T-helper 2 cell treated with Interferon-gamma antibody and Interleukin-4, amounts not matched to agents 100 ng/mL and 5 ng/mL, for 36 hours (primary cell): ENCODE measurements at regions not wholly inside any gene's neighbourhood (a gene's known extent, or its start where the extent isn't known, plus 50 kb on each side); places are given as distances from the start of the nearest gene placed in this dataset.
"Not testable (repeated sequence)": the region's sequence is repeated elsewhere in the genome, so short reads cannot be mapped to it uniquely, and the experiment has no call there.

Source experiments
- intact Hi-C: fragments of 100-400 bp; cut with micrococcal nuclease; formaldehyde crosslinking; loops from one replicate; pipeline ENCODE4 v1.15.1; 2023

DNA sequence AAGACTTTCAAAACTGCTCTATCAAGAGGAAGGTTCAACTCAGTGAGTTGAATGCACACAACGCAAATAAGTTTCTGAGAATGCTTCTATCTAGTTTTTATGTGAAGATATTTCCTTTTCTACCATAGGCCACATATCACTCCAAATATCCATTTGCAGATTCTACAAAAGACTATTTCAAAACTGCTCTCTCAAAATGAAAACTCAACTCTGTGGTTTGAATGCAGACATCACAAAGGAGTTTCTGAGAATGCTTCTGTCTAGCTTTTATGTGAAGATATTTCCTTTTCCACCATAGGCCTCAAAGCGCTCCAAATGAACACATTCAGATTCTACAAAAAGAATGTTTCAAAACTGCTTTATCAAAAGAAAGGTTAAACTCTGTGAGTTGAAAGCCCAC, 1093.1 kb upstream of the DEFB115 start:
- intact Hi-C loops = not testable (repeated sequence)

DNA sequence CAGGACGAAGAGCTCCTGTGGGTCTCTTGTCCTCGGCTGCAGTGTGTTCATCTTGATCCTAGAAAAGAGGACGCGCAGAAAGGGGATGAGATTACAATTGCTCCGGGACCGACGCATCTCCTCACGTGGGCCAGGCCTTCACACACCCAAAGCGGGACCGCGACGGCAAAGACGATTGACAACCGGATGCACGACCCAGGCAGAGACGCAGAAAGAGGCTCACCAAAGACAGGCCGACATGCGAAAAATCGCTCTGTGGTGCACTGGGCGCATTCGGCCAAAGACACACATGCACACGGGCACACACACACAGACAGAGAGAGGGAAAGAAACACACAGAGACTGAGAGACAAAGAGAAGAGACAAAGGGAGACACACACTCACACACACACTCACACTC, 1089.9 kb upstream of the DEFB115 start:
- intact Hi-C loops = no loop called here

DNA sequence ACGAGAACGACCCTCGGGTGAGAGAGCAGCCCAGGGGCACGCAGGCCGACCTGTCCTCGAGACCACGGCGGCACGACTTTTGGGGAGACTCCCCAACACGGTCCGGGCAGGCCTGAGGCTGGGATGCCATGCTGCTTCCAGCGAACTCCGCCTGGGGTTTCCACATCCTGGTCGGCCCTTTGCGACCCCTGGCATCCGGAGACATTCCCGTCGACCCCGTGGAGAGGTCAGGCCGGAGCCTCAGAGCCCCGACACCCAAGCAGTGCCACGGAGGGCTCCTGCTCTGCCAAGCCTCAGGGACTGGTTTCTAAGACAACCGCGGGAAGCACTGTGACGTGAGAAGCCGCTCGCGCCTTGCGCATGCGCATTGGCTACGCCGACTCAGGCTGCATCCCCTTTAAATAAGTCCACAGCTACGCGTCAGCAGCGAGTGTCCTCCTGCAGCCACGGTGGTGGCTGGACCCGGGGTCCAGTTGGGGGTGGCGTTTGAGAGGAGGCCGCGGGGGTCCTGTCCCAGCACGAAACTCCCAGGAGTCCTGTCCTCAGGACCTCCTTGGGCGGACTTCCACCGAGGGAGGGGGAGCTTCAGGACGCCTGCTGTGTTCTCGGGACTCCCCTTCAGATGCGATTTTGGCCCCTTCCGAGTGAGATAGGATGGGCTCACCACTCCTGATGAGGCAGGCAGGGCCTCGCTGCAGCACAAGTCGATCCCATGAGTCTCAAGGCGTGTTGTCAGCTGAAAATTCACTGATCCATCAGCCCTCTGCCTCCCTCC, 1089.3 kb upstream of the DEFB115 start:
- intact Hi-C loops = no loop called here

DNA sequence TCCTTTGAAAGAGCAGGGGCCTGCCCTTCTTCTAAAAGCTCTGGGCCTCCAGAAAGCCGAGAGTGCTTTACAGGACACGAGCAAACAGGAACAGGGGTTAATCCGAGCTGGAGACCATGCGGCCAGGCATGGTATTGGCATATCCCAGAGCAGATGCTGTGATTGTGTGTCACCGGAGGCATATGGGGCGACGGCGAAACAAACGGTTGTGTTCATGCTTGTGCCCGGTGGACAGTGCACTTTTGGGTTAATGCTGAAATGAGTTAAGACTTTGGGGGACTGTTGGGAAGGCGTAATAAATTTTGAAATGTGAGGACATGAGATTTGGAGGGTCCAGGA, 1088.7 kb upstream of the DEFB115 start:
- intact Hi-C loops = no loop called here

DNA sequence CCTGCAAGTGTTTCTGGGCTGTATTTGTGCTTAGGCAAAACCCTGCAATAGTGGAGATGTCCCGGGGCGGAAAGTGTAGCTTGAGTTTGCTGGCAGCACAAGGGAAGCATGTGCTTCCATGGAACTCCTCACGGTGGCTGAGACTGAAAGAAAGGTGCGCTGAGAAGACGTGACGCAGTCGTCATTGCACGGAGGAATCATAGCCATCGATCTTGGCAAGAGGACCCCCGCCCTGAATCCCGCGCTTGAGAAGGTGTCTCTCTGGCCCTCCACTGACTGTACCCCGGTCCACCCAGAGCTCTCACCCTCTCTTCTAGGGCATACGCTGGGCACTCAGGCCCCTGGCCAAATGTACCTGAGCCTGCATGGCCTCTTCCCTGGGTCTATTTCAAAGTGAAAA, 1081.8 kb upstream of the DEFB115 start:
- intact Hi-C loops = no loop called here

DNA sequence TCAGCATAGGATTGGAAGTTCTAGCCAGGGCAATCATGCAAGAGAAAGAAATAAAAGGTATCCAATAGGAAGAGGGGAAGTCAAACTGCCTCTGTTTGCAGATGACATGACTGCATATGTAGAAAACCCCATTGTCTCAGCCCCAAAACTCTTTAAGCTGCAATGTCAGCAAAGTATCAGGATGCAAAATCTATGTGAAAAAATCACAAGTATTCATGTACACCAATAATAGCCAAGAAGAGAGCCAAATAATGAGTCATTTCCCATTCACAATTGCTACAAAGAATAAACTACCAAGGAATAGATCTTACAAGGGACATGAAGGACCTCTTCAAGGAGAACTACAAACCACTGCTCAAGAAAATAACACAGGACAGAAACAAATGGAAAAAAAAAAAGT, 1074.3 kb upstream of the DEFB115 start:
- intact Hi-C loops = not testable (repeated sequence)

DNA sequence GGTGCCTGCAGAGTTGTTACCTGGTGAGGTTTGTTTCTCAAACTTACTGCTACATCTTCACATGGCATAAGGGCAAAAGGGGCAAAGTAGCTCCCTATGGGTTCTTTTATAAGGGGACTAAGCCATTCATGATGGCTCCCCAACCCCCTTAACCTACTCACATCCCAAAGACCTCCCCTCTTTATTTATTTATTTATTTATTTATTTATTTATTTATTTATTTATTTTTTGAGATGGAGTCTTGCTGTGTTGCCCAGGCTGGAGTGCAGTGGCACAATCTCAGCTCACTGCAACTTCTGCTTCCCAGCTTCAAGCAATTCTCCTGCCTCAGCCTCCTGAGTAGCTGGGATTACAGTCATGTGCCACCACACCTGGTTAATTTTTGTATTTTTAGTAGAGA, 1065.7 kb upstream of the DEFB115 start:
- intact Hi-C loops = not testable (repeated sequence)

DNA sequence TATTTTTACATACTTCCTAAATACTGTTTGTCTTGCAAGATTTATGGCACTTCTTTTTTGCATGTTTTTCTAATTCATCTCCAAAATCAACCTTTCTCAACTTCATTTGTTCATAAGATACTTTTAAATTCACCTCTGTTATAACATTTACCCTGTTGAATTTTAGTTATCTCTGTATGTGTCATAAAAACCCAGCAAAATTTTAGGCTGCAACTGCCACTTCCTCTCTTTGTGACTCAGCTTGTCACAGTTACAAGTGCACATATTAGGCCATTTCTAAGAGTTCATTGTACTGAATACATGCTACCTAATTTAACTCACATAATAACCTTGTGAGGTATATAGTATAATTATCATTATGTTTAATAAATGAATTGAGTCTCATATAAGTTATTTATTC, 1023.0 kb upstream of the DEFB115 start:
- intact Hi-C loops = not testable (repeated sequence)

DNA sequence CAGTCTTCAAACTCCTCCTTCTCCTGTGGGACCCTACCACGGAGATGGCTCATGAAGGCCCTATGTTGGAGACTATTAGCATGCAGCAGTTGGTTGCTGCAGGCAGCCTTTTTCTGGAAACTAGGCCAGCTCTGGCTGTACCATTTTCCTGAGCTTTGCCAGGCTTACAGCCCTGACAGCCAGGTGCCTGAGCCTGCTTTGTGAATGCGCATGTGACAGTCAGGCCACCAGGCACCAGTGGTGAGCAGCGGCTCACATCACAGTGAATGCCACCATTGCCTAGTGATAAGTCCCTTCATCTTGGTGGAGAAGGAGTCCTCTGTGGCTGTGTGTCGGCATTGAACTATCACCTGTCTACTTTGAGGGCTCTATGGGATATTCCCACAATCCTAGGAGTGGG, 982.4 kb upstream of the DEFB115 start:
- intact Hi-C loops = not testable (repeated sequence)

DNA sequence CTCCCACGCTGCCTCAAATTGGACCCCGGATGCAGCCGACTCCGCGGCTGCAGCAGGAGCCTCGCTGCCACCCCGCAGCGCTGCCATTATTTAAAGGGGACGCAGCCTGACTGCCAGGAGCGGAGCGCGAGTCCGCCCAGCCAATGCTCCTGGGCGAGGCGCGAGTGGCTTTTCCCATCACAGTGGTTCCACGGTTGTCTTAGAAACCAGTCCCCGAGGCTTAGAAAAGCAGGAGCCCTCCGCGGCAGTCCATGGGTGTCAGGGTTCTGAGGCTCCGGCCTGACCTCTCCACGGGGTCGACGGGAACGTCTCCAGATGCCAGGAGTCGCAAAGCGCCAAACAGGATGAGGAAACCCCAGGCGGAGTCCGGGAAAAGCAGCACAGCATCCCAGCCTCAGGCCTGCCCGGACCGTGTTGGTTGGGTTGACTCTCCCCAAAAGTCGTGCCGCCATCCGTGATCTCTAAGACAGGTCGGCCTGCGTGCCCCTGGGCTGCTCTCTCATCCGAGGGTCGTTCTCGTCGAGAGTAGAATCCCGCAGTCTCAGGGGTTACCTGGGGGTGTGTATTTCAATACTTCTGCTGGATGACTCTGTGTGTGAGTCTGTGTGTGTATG, 975.8 kb upstream of the DEFB115 start:
- intact Hi-C loops = no loop called here

DNA sequence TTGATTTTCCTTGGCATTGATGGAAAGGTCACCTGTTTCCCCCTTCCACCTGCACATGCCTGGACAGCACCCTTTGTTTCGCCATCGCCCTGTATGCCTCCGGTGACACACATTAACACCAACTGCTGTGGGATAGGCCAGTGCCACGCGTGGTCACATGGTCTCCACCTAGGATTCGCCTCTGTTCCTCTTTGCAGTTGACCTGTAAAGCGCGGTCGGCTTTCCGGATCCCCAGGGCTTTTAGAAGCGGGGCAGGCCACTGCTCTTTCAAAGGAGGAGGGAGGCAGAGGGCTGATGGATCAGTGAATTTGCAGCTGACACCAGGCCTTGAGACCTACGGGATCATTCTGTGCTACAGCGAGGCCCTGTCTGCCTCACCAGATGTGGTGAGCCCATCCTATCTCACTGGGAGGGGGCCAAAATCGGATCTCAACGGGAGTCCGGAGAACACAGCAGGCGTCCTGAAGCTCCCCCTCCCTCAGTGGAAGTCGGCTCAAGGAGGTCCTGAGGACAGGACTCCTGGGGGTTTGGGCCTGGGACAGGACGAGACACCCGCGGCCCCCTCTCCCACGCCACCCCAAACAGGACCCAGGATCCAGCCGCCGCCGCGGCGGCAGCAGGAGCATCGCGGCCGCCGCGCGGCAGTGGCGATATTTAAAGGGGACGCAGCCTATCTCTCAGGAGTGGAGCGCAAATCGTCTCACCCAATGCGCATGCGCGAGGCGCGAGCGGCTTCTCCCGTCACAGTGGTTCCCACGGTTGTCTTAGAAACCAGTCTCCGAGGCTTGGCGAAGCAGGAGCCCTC, 973.8 kb upstream of the DEFB115 start:
- intact Hi-C loops = loop anchor here (2.0 kb wide), 1 partner anchor 93 kb away; no protein-coding TSS in a partner anchor

DNA sequence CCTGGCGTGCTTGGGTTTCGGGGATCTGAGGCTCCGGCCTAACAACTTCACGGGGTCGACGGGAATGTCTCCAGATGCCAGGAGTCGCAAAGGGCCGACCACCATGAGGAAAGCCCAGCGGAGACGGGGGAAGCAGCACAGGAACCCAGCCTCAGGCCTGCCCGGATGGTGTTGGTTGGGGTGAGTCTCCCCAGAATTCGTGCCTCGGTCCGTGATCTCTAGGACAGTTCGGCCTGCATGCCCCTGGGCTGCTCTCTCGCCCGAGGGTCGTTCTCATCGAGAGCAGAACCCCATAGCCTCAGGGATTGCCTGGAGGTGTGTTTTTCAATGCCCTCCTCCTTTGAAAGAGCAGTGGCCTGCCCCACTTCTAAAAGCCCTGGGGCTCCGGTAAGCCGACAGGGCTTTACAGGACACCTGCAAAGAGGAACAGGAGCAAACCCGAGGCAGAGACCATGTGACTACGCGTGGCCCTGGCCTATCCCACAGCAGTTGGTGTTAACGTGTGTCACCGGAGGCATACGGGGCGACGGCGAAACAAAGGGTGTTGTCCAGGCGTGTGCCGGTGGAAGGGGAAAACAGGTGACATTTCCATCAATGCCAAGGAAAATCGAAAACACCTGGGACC, 973.1 kb upstream of the DEFB115 start:
- intact Hi-C loops = loop anchor here (2.0 kb wide), 1 partner anchor 92 kb away; no protein-coding TSS in a partner anchor

DNA sequence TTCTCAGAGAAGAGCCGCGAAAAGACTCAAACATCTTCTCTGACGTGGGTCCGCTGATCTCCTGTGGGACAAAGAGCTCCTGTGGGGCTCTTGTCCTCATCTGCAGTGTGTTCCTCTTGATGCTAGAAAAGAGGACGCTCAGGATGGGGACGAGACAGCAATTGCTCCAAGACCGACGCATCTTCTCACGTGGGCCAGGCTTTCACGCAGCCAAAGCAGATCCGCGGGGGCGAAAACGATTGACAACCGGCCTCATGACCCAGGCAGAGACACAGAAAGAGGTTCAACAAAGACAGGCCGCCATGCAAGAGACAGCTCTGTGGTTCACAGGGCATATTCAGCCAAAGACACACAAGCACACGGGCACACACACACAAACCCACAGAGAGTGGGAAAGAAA, 971.8 kb upstream of the DEFB115 start:
- intact Hi-C loops = loop anchor here (2.0 kb wide), 1 partner anchor 91 kb away; no protein-coding TSS in a partner anchor

DNA sequence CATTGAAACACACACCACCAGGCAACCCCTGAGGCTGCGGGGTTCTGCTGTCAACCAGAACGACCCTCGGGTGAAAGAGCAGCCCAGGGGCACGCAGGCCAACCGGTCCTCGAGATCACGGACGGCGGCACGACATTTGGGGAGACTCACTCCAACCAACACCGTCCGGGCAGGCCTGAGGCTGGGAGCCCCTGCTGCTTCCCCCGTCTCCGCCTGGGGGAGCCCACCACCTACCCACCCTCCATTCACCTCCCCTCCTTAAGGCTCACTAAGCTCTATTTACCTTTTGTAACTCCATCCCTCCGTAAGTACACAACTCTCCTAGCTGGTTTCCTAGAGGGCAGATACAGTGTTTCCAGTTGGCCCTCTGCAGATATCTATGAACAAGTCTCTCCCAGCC, 971.3 kb upstream of the DEFB115 start:
- intact Hi-C loops = no loop called here

DNA sequence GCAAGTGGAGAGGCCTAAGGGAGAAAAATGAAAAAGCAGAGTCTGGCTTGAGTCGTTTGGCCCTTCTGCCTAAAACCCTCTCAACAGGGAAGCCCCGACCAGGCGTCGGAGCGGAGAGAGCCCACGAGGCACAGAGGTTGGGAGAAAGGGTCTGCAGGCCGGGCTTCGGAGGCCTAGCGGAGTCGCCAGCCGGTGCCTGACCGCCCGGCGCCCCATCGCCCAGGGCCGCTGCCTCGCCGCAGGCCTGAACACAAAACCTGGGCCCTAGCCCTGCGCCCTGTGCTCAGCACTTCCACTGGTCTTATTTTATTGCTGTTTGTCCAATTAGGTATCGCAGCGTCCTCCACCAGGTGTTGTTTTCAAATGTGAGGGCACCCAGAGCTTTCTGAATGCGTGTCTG, 970.0 kb upstream of the DEFB115 start:
- intact Hi-C loops = not testable (repeated sequence)

DNA sequence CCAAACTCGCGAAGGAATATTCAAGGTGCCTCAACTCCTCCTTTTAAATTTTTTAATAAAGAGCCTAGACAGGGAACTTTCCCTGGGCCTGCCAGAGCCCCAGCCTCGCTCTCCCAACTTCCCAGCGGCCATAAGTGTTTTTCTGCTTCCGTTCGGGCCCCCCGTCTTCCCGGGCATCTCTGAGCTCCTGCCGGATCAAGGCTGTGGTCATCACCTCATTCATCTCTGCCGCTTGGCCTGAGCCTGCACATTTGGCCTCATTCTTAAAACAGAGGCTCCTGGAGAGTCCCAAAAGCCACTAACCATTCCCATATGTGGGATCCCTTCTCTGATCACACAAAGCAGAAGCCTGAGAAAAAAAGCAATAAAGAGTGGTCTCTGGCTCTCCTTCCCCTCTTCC, 969.1 kb upstream of the DEFB115 start:
- intact Hi-C loops = no loop called here

DNA sequence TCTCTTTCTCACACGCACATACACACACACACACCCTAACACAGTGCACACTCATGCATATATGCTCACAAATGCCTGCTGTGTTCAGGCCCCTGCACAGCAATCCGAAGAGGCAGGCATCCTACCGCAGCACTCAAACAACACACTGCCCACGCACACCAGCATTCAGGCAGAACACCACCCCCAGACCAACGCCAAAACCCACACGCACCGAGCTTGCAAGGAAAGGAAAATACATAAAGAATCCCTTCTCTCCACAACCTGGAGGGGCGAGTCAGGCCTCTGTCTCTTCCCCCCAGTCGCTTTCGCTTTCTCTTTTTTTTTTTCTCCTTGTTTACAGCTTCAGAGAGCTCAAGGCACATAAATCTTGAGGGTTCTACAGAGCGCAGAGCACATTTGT, 968.4 kb upstream of the DEFB115 start:
- intact Hi-C loops = not testable (repeated sequence)

DNA sequence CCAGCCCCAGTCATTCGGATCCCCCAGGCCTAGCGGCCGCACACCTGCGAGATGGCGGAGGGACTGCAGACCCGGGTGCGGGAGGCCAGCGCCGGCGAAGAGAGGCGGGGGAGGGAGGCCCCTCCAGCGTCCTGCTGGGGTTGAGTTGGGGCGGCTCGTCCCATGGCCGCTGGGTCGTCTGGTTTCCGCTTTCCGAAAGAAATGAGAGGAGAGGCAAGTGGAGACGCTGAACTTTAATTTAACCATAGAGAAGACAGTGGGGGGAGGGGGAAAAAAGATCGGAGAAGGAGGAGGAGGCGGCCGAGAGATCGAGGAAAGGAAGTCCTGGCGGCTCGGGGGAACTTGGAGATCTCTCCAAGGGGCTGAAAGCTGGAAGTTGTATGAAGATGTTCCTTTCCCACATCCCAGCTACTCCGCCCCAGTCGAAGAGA, 967.7 kb upstream of the DEFB115 start:
- intact Hi-C loops = not testable (repeated sequence)

DNA sequence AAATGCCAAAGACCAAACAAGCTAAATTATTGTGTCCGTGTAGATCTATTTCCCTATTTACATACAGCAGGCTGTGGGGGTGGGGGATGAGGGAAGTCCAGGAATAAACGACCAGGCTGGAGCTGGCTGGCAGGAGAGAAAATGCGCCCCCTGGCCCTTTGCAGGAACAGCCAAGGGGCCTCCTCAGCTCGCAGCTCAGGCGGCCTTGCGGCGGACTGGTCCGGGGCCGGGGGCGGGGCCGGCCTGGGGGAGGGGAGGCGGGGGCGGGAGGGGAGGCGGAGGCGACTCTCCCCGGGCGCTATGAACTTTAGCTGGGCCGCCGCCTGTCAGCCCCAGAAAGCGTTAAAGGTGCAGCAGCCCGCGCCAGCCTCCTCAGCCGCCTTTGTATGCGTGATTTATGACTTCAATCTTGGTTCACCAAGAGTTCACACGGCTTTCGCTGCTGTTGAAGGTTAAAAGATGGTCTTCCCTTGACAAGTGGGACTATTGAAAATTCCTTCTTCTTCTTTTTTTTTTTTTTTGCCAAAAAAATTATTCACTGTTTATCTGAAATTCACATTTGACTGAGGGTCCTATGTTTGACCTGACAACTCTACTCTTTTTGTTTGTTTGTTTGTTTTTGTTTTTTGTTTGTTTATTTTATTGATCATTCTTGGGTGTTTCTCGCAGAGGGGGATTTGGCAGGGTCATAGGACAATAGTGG, 967.0 kb upstream of the DEFB115 start:
- intact Hi-C loops = not testable (repeated sequence)

DNA sequence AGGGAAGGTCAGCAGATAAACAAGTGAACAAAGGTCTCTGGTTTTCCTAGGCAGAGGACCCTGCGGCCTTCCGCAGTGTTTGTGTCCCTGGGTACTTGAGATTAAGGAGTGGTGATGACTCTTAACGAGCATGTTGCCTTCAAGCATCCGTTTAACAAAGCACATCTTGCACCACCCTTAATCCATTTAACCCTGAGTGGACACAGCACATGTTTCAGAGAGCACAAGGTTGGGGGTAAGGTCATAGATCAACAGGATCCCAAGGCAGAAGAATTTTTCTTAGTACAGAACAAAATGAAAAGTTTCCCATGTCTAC, 966.4 kb upstream of the DEFB115 start:
- intact Hi-C loops = not testable (repeated sequence)

DNA sequence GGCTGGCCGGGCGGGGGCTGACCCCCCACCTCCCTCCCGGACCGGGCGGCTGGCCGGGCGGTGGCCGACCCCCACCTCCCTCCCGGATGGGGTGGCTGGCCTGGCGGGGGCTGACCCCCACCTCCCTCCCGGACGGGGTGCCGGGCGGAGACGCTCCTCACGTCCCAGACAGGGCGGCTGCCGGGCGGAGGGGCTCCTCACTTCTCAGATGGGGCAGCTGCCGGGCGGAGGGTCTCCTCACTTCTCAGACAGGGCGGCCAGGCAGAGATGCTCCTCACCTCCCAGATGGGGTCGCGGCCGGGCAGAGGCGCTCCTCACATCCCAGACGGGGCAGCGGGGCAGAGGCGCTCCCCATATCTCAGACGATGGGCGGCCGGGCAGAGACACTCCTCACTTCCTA, 965.8 kb upstream of the DEFB115 start:
- intact Hi-C loops = not testable (repeated sequence)
